Activated T-helper 2 cell treated with anti-CD3 and anti-CD28 coated beads, Interferon-gamma antibody, Interleukin-2, Interleukin-4, amounts not matched to agents 10 μg/mL and 5 μg/mL and 100 μg/mL, durations not matched to agents 14 hours and 24 hours and 36 hours (primary cell): ENCODE measurements at regions not wholly inside any gene's neighbourhood (a gene's known extent, or its start where the extent isn't known, plus 50 kb on each side); places are given as distances from the start of the nearest gene placed in this dataset.
"Not testable (repeated sequence)": the region's sequence is repeated elsewhere in the genome, so short reads cannot be mapped to it uniquely, and the experiment has no call there.

Source experiments
- DNase-seq: peaks from one replicate; pipeline ENCODE4 v3.0.0; 2021; ENCODE audit warnings: low spot score
- H3K27ac Mint-ChIP-seq: one replicate; pipeline ENCODE4 v1.8.0; 2021; ENCODE audit warnings: mixed read lengths
- H3K27me3 Mint-ChIP-seq: one replicate; pipeline ENCODE4 v1.8.0; 2021; ENCODE audit warnings: low read depth, mixed read lengths
- H3K36me3 Mint-ChIP-seq: one replicate; pipeline ENCODE4 v1.8.0; 2021; ENCODE audit warnings: low read depth, mixed read lengths
- H3K4me1 Mint-ChIP-seq: one replicate; pipeline ENCODE4 v1.8.0; 2021; ENCODE audit warnings: low read depth, mixed read lengths
- H3K4me3 Mint-ChIP-seq: one replicate; pipeline ENCODE4 v1.8.0; 2021; ENCODE audit warnings: low read depth, mild to moderate bottlenecking, moderate library complexity, mixed read lengths
- H3K9me3 Mint-ChIP-seq: one replicate; pipeline ENCODE4 v1.8.0; 2021; ENCODE audit warnings: mixed read lengths
- intact Hi-C: fragments of 100-400 bp; cut with micrococcal nuclease; formaldehyde crosslinking; loops from one replicate; pipeline ENCODE4 v1.15.1; 2023

DNA sequence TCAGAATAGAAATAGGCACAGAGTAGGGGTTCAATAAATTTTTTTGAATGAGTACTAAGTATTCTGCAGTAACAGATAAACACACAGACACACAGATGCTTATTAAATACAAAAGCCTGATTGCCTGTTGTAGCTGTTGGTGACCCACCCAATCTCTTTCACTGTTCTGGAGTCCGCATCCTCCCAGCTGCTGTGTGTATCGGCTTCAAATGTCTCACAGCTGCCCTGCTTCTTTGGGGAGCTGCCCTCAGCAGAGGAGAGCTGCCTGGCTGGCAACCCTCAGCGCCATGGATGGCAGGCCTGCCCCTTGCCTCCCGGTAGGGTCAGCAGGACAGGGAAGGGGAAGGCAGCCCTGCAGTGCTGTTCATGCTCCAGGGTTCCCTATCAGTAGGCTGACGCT is 50.5 kb upstream of the PRNP start:
- peaks cover 13% of the 10 kb centered on the region for H3K27me3 Mint-ChIP-seq
- H3K4me3 Mint-ChIP-seq: no peak overlapping the region
- H3K27ac Mint-ChIP-seq: no peak overlapping the region
- no peaks in the 10 kb centered on the region for H3K36me3 Mint-ChIP-seq
- DNase-seq: no peak
- intact Hi-C loops: no loop called here
- no peaks in the 10 kb centered on the region for H3K9me3 Mint-ChIP-seq
- H3K4me1 Mint-ChIP-seq: peaks cover 6% of the 10 kb centered on the region

DNA sequence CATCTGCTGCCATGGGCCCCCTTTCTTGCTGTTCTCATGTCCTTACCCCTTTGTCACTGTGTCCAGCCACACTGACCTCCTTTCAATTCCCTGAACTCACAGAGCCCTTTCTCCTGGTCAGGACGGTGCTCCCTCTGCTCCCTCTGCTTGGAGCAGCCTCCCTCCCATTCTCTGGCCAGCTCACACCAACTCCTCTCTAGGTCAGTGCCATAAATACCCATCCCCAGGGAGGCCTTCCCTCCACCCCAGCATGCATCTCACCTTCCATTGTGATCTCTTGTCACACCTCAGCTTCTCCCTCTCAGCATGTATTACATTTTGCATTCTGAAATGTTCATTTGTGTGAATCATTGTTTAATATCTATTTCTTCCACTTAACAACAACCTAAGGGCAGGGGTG is 50.9 kb upstream of the PRNP start:
- Mint-ChIP-seq H3K9me3 (no peaks in the 10 kb centered on the region), H3K4me1 (peaks cover 6% of the 10 kb centered on the region), H3K27ac (no peak overlapping the region), H3K27me3 (peaks cover 15% of the 10 kb centered on the region), H3K36me3 (no peaks in the 10 kb centered on the region), H3K4me3 (no peak overlapping the region)
- no peak for DNase-seq
- intact Hi-C loops: no loop called here

DNA sequence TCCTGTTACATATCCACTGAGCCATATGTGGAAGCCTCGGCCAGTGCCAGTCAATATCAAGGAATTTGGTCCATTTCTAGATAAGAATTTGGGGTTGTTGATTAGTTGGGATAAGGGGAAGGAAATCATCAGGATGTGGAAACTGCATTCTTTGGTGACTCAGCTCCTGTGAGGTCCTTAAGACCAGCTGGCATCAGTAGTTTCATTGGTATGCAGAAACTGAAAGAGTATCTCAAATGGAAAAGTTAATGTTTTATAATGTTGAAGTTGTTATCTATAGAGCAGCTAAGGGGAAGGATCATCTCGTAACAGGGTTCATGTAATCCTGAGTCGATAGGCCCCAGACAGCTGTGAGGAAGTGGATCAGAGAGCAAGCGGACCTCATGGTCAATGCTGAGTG is 52.5 kb upstream of the PRNP start:
- no peaks in the 10 kb centered on the region for H3K9me3 Mint-ChIP-seq
- no peaks in the 10 kb centered on the region for H3K36me3 Mint-ChIP-seq
- no peak overlapping the region for H3K27ac Mint-ChIP-seq
- peaks cover 6% of the 10 kb centered on the region for H3K4me1 Mint-ChIP-seq
- no peak for DNase-seq
- peaks cover 25% of the 10 kb centered on the region for H3K27me3 Mint-ChIP-seq
- no peak overlapping the region for H3K4me3 Mint-ChIP-seq
- intact Hi-C loops: no loop called here

DNA sequence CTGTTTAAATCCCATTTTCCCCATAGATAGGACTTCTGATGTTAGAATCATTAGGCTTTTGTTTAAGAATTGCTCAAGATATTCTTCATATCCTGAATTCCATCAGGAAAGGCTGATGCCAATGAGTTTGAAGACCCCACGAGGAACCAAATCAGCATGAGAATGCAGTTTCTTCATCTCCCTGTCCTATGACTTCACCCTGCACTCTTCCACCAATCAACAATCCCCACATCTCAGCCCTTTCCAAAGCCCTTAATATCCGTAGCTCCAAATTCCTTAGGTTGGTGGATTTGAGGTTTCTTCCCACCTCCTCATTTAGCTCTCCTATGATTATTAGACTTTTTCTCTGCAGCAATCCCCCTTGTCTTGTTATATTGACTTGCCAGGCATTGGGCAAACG is 52.9 kb upstream of the PRNP start:
- Mint-ChIP-seq H3K9me3 (no peaks in the 10 kb centered on the region), H3K4me3 (no peak overlapping the region), H3K4me1 (peaks cover 6% of the 10 kb centered on the region), H3K27me3 (peaks cover 25% of the 10 kb centered on the region), H3K27ac (no peak overlapping the region), H3K36me3 (no peaks in the 10 kb centered on the region)
- no peak for DNase-seq
- intact Hi-C loops: no loop called here

DNA sequence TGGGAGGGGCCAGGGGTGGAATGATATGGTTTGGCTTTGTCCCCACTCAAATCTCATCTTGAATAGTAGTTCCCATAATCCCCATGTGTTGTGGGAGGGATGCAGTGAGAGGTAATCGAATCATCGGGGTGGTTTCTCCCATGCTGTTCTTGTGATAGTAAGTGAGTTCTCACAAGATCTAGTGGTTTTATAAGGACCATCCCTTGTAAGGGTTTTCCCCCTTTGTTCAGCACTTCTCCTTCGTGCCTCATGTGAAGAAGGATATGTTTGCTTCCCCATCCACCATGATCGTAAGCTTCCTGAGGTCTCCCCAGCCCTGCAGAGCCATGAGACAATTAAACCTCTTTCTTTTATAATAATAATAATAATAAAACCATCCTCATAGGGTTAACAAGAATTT is 53.4 kb upstream of the PRNP start:
- no peaks in the 10 kb centered on the region for H3K36me3 Mint-ChIP-seq
- DNase-seq: no peak
- peaks cover 6% of the 10 kb centered on the region for H3K4me1 Mint-ChIP-seq
- intact Hi-C loops: no loop called here
- peaks cover 25% of the 10 kb centered on the region for H3K27me3 Mint-ChIP-seq
- H3K27ac Mint-ChIP-seq: no peak overlapping the region
- H3K4me3 Mint-ChIP-seq: no peak overlapping the region
- no peaks in the 10 kb centered on the region for H3K9me3 Mint-ChIP-seq

DNA sequence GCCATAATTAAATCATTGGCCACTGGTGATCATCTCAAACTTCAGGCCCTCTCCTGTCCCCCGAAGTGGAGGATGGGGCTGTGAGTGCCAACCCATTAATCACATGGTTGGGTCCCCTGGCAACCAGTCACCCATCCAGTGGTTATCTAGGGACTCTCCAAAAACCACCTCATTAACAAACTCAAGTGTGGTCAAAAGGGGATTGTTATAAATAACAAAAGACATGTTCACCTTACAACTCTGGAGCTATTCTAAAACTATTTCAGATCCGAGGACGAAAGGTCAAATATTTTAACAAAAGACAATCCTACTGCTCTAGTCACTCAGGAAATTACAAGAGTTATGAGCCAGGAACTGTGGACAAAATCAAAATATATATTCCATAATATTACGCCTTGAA is 60.0 kb upstream of the PRNP start:
- Mint-ChIP-seq H3K4me3 (no peak overlapping the region), H3K27me3 (peaks cover 37% of the 10 kb centered on the region), H3K27ac (no peak overlapping the region), H3K9me3 (peaks cover 12% of the 10 kb centered on the region), H3K36me3 (no peaks in the 10 kb centered on the region), H3K4me1 (no peaks in the 10 kb centered on the region)
- DNase-seq: no peak
- intact Hi-C loops: no loop called here

DNA sequence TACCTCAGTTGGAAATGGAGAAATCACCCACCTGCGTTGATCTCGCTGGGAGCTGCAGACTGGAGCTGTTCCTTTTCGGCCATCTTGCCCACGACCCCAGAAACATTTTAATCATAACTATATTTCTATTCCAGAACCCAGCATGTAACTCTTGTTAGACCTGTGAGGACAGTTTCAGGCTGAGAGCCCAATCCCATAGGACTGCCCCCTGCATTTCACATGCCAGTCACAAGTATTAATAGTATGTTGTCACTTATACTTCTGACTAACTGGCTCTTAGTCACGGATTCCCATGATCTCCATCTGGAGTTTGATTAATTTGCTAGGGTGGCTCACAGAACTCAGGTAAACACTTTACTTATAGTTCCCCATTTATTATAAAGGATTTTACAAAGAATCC is 60.6 kb upstream of the PRNP start:
- no peak overlapping the region for H3K27ac Mint-ChIP-seq
- no peaks in the 10 kb centered on the region for H3K4me1 Mint-ChIP-seq
- intact Hi-C loops: no loop called here
- no peak for DNase-seq
- H3K36me3 Mint-ChIP-seq: no peaks in the 10 kb centered on the region
- H3K4me3 Mint-ChIP-seq: no peak overlapping the region
- peaks cover 12% of the 10 kb centered on the region for H3K9me3 Mint-ChIP-seq
- H3K27me3 Mint-ChIP-seq: peaks cover 40% of the 10 kb centered on the region

DNA sequence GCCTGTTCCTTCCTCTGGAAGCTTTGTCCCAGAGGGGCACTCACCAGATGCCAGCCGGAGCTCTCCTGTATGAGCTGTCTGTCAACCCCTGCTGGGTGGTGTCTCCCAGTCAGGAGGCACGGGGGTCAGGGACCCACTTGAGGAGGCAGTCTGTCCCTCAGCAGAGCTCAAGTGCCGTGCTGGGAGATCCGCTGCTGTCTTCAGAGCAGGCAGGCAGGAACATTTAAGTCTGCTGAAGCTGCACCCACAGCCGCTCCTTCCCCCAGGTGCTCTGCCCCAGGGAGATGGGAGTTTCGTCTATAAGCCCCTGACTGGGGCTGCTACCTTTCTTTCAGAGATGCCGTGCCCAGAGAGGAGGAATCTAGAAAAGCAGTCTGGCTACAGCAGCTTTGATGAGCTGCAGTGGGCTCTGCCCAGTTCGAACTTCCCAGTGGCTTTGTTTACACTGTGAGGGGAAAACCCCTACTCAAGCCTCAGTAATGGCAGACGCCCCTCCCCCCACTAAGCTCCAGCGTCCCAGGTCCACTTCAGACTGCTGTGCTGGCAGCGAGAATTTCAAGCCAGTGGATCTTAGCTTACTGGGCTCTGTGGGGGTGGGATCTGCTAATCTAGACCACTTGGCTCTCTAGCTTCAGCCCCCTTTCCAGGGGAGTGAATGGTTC is 61.5 kb upstream of the PRNP start:
- H3K36me3 Mint-ChIP-seq, H3K4me1 Mint-ChIP-seq, DNase-seq, intact Hi-C loops, H3K4me3 Mint-ChIP-seq, H3K27ac Mint-ChIP-seq: not testable (repeated sequence)
- Mint-ChIP-seq H3K9me3 (peaks cover 12% of the 10 kb centered on the region), H3K27me3 (peaks cover 41% of the 10 kb centered on the region)

DNA sequence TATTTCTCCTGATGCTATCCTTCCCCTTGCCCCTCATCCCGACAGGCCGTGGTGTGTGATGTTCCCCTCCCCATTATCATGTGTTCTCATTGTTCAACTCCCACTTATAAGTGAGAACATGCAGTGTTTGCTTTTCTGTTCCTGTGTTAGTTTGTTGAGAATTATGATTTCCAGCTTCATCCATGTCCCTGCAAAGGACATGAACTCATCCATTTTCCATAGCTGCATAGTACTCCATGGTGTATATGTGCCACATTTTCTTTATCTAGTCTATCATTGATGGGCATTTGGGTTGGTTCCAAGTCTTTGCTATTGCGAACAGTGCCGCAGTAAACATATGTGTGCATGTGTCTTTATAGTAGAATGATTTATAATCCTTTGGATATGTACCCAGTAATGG is 67.1 kb upstream of the PRNP start:
- H3K4me1 Mint-ChIP-seq, H3K27ac Mint-ChIP-seq, DNase-seq, H3K36me3 Mint-ChIP-seq, intact Hi-C loops, H3K4me3 Mint-ChIP-seq: not testable (repeated sequence)
- Mint-ChIP-seq H3K27me3 (peaks cover 40% of the 10 kb centered on the region), H3K9me3 (peaks cover 21% of the 10 kb centered on the region)

- peaks cover 33% of the 10 kb centered on the region for H3K27me3 Mint-ChIP-seq
- H3K36me3 Mint-ChIP-seq: peaks cover 5% of the 10 kb centered on the region
- intact Hi-C loops: no loop called here
- H3K4me1 Mint-ChIP-seq: peaks cover 6% of the 10 kb centered on the region
- H3K27ac Mint-ChIP-seq: no peak overlapping the region
- no peak overlapping the region for H3K4me3 Mint-ChIP-seq
- peaks cover 15% of the 10 kb centered on the region for H3K9me3 Mint-ChIP-seq
- no peak for DNase-seq
These were observed 68.8 kb upstream of the PRNP start for GRCh38 chr20:4617484-4617883.

DNA sequence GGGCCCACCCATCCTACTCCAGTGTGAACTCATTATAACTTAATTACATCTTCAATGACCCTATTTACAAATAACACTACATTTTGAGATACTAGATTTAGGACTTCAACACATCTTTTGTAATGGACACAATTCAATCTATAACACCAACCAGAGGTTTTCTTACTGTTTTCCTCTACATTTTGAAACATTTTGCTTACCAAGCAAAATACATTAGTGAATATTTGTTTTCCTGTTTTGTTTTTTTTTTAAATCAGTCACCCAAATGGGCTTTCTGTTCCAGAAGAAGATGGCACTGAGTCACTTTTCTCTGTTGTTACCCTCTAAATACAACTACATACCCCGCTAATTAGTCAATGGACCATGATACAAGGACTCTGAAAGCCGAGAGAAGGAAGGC is 69.2 kb upstream of the PRNP start:
- H3K4me3 Mint-ChIP-seq: no peak overlapping the region
- intact Hi-C loops: no loop called here

GRCh38 chr20:4613718-4614620 is 72.3 kb upstream of the PRNP start:
- H3K36me3 Mint-ChIP-seq: peaks cover 5% of the 10 kb centered on the region
- peaks cover 7% of the 10 kb centered on the region for H3K27me3 Mint-ChIP-seq
- peaks cover 6% of the 10 kb centered on the region for H3K4me1 Mint-ChIP-seq
- intact Hi-C loops: loop anchor here (1.0 kb wide), 1 partner anchor 106 kb away; no protein-coding TSS in a partner anchor
- H3K9me3 Mint-ChIP-seq: peaks cover 9% of the 10 kb centered on the region
- peak; percentile 52 for DNase-seq
- no peak overlapping the region for H3K4me3 Mint-ChIP-seq
- H3K27ac Mint-ChIP-seq: no peak overlapping the region

More for the DNA sequence above, 69.2 kb upstream of the PRNP start:
- Mint-ChIP-seq H3K27me3 (peaks cover 30% of the 10 kb centered on the region), H3K4me1 (peaks cover 6% of the 10 kb centered on the region), H3K9me3 (peaks cover 11% of the 10 kb centered on the region), H3K36me3 (peaks cover 5% of the 10 kb centered on the region), H3K27ac (no peak overlapping the region)
- no peak for DNase-seq

DNA sequence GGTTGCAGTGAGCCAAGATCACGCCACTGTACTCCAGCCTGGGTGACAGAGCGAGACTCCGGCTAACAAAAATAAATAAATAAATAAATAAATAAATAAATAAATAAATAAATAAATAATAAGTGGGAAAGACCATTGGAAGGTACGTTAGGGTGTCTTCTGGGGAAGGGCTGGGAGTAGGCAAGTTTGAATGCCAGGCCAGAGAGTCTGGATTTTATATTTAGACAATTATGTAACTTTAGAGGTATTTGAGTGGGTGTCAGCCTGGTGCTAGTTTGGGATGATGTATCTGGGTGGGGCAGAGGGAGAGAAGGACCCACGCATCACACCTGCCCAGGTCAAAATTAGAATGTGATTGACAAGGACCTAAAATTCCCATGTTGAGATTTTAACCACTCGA is 73.1 kb upstream of the PRNP start:
- intact Hi-C loops: loop anchor here (1.0 kb wide), 1 partner anchor 107 kb away; no protein-coding TSS in a partner anchor
- Mint-ChIP-seq H3K27ac (no peak overlapping the region), H3K9me3 (peaks cover 9% of the 10 kb centered on the region), H3K4me1 (peaks cover 6% of the 10 kb centered on the region), H3K36me3 (peaks cover 5% of the 10 kb centered on the region), H3K4me3 (no peak overlapping the region), H3K27me3 (peaks cover 5% of the 10 kb centered on the region)
- DNase-seq: no peak
